HS-5 (cell line): ENCODE measurements at regions not wholly inside any gene's neighbourhood (a gene's known extent, or its start where the extent isn't known, plus 50 kb on each side); places are given as distances from the start of the nearest gene placed in this dataset.
"Not testable (repeated sequence)": the region's sequence is repeated elsewhere in the genome, so short reads cannot be mapped to it uniquely, and the experiment has no call there.

Experiments
- DNase-seq: peaks from one replicate; pipeline ENCODE4 v3.0.0-alpha.2; 2012; ENCODE audit warnings: low read depth

GRCh38 chr4:17436047-17436749 is 75.7 kb downstream of the QDPR start:
- DNase-seq = not testable (repeated sequence)

GRCh38 chr4:17433827-17434226 is 78.1 kb downstream of the QDPR start:
- DNase-seq = no peak

GRCh38 chr4:17427991-17428390 is 83.9 kb downstream of the QDPR start:
- no peak for DNase-seq

GRCh38 chr4:17426222-17426621 is 85.7 kb downstream of the QDPR start:
- no peak for DNase-seq

GRCh38 chr4:17418010-17418409 is 93.9 kb downstream of the QDPR start:
- DNase-seq = no peak

- no peak for DNase-seq
These were observed 97.5 kb downstream of the QDPR start for GRCh38 chr4:17414392-17414791.

GRCh38 chr4:17400686-17401085 is 111.2 kb downstream of the QDPR start:
- DNase-seq = no peak

GRCh38 chr4:17398805-17399204 is 113.1 kb downstream of the QDPR start:
- DNase-seq = no peak

- DNase-seq = no peak
These were observed 113.9 kb downstream of the QDPR start for GRCh38 chr4:17398035-17398434.

GRCh38 chr4:17397611-17398010 is 114.3 kb downstream of the QDPR start:
- DNase-seq = no peak

- DNase-seq = peak; percentile 16
These were observed 126.5 kb downstream of the QDPR start for GRCh38 chr4:17385403-17385802.

- no peak for DNase-seq
These were observed 131.5 kb downstream of the QDPR start for GRCh38 chr4:17380347-17380746.

- no peak for DNase-seq
These were observed 135.7 kb downstream of the QDPR start for GRCh38 chr4:17376205-17376604.

GRCh38 chr4:17373666-17374065 is 138.2 kb downstream of the QDPR start:
- no peak for DNase-seq

- no peak for DNase-seq
These were observed 141.1 kb downstream of the QDPR start for GRCh38 chr4:17370818-17371217.

GRCh38 chr4:17368408-17368807 is 143.5 kb downstream of the QDPR start:
- no peak for DNase-seq

- DNase-seq = no peak
These were observed 144.7 kb downstream of the QDPR start for GRCh38 chr4:17367201-17367600.

GRCh38 chr4:17366496-17366895 is 145.4 kb downstream of the QDPR start:
- no peak for DNase-seq

GRCh38 chr4:17362430-17362829 is 149.5 kb downstream of the QDPR start:
- DNase-seq = no peak

- no peak for DNase-seq
These were observed 153.6 kb downstream of the QDPR start for GRCh38 chr4:17358241-17358640.

- no peak for DNase-seq
These were observed 155.0 kb downstream of the QDPR start for GRCh38 chr4:17356926-17357325.

- DNase-seq = no peak
These were observed 159.5 kb downstream of the QDPR start for GRCh38 chr4:17352357-17352756.

GRCh38 chr4:17347445-17347844 is 164.4 kb downstream of the QDPR start:
- DNase-seq = no peak

- DNase-seq = no peak
These were observed 172.5 kb downstream of the QDPR start for GRCh38 chr4:17339376-17339775.
